Adrenal gland (tissue), 5 donors: ENCODE measurements at regions not wholly inside any gene's neighbourhood (a gene's known extent, or its start where the extent isn't known, plus 50 kb on each side); places are given as distances from the start of the nearest gene placed in this dataset.

Experiments used
- POLR2A ChIP-seq, 2 donors: fragments of 450-650 bp; IDR thresholded peaks; one replicate each; pipeline ENCODE4 v1.6.1; 2017; ENCODE audit warnings: antibody characterized with exemption in 2 of 2, mild to moderate bottlenecking in 2 of 2, moderate library complexity in 1 of 2
- TF ChIP-seq, protein P1 (sequence below), 6 experiments: fragments of 450-650 bp in 4 of 6; fragments of 200-600 bp in 2 of 6; sonication (generic) in 1 of 6; IDR thresholded peaks; 1 replicate in 5 of 6; 2 replicates in 1 of 6; pipeline versions ENCODE4 v1.5.1 to v1.8.0; 2016 to 2021; ENCODE audit warnings: antibody characterized with exemption in 6 of 6, mild to moderate bottlenecking in 2 of 6, moderate library complexity in 1 of 6
- donor health status: DM: no; HTN: no; CAD: no.

DNA sequence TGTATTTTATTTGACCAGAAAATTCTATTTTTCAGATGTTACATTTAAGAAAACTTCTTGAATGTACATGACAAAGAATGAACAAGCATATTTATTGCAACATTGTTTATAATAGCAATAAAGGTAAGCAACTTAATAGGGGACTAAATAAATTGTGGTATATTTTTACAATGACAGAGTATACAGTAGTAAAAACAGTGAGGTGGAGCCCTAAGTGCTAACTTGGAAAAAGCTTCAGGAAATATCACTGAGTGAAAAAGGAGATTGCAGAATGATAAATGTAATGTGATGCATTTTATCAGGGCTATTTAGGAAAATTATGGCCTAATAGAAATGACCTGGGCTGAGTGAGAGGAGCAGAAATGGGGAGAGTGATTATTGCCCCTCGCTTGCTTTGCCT, 56.5 kb upstream of the SEMA6A start:
- TF ChIP-seq, protein P1, sequence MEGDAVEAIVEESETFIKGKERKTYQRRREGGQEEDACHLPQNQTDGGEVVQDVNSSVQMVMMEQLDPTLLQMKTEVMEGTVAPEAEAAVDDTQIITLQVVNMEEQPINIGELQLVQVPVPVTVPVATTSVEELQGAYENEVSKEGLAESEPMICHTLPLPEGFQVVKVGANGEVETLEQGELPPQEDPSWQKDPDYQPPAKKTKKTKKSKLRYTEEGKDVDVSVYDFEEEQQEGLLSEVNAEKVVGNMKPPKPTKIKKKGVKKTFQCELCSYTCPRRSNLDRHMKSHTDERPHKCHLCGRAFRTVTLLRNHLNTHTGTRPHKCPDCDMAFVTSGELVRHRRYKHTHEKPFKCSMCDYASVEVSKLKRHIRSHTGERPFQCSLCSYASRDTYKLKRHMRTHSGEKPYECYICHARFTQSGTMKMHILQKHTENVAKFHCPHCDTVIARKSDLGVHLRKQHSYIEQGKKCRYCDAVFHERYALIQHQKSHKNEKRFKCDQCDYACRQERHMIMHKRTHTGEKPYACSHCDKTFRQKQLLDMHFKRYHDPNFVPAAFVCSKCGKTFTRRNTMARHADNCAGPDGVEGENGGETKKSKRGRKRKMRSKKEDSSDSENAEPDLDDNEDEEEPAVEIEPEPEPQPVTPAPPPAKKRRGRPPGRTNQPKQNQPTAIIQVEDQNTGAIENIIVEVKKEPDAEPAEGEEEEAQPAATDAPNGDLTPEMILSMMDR (IDR thresholded peaks at IDR 0.05) = no peak
- no peak for TF ChIP-seq POLR2A (IDR thresholded peaks at IDR 0.05)
